NT2/D1 (cell line): ENCODE measurements at regions not wholly inside any gene's neighbourhood (a gene's known extent, or its start where the extent isn't known, plus 50 kb on each side); places are given as distances from the start of the nearest gene placed in this dataset.
"Not testable (repeated sequence)": the region's sequence is repeated elsewhere in the genome, so short reads cannot be mapped to it uniquely, and the experiment has no call there.

Experiments
- YY1 ChIP-seq: IDR thresholded peaks from 2 replicates; pipeline ENCODE4 v1.6.1; 2011; ENCODE audit not compliant: insufficient read length, insufficient read depth
- ZNF274 ChIP-seq: IDR thresholded peaks from 2 replicates; pipeline ENCODE4 v1.6.1; 2011; ENCODE audit warnings: mild to moderate bottlenecking, low read depth, low read length

DNA sequence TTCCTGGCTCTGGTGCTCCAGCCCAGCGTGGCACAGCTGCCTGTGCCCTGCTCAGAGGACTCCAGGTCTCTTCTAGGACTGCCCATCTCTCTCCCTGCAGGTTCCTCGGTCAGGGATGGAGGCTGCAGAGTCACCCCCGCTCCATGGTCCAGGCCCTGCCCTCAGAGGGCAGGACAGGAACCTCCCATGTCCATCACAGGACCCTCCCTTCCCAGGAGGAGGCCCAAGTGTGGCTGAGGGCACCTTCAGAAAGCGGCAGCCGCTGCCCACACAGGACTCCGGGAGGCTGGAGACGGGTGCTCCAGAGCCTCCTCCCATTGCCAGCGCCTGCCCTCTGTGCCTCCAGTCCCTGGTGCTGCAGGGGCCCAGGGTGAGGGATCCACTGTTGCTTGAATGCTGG, 291.5 kb downstream of the ADGRD1 start:
- not testable (repeated sequence) for TF ChIP-seq YY1, ZNF274
